ENCODE measurements at regions not wholly inside any gene's neighbourhood (a gene's known extent, or its start where the extent isn't known, plus 50 kb on each side); places are given as distances from the start of the nearest gene placed in this dataset.
A peak's percentile ranks its signal among the peaks of the same experiment; 100 is the strongest.

- no peak for DNase-seq (ENCODE audit: low read depth in 2 of 2, low spot score in 1 of 2)
Observed at GRCh38 chr2:144333143-144333555, 186.8 kb downstream of the ZEB2 start.

GRCh38 chr2:144332356-144333142, 187.4 kb downstream of the ZEB2 start:
- peak; percentile 66 to 71 for DNase-seq (ENCODE audit: low read depth in 2 of 2, low spot score in 1 of 2)

GRCh38 chr2:144331674-144332355, 188.1 kb downstream of the ZEB2 start:
- peak; percentile 37 to 53 for DNase-seq (ENCODE audit: low read depth in 2 of 2, low spot score in 1 of 2)

GRCh38 chr2:144330951-144331673, 188.8 kb downstream of the ZEB2 start:
- no peak for DNase-seq (ENCODE audit: low read depth in 2 of 2, low spot score in 1 of 2)

GRCh38 chr2:144329472-144329871, 190.4 kb downstream of the ZEB2 start:
- no peak for DNase-seq (ENCODE audit: low read depth in 2 of 2, low spot score in 1 of 2)

GRCh38 chr2:144328938-144329337, 191.0 kb downstream of the ZEB2 start:
- no peak for DNase-seq (ENCODE audit: low read depth in 2 of 2, low spot score in 1 of 2)

- DNase-seq (ENCODE audit: low read depth in 2 of 2, low spot score in 1 of 2): no peak
Observed at GRCh38 chr2:144326825-144327224, 193.1 kb downstream of the ZEB2 start.

- DNase-seq (ENCODE audit: low read depth in 2 of 2, low spot score in 1 of 2): peak; percentile 9 to 27
Observed at GRCh38 chr2:144325086-144325485, 194.8 kb downstream of the ZEB2 start.

GRCh38 chr2:144324446-144325045, 195.4 kb downstream of the ZEB2 start:
- no peak for DNase-seq (ENCODE audit: low read depth in 2 of 2, low spot score in 1 of 2)

- DNase-seq (ENCODE audit: low read depth in 2 of 2, low spot score in 1 of 2): no peak
Observed at GRCh38 chr2:144323946-144324345, 196.0 kb downstream of the ZEB2 start.

GRCh38 chr2:144322379-144322778, 197.5 kb downstream of the ZEB2 start:
- DNase-seq (ENCODE audit: low read depth in 2 of 2, low spot score in 1 of 2): no peak

GRCh38 chr2:144320491-144320890, 199.4 kb downstream of the ZEB2 start:
- peak; percentile 34 to 44 for DNase-seq (ENCODE audit: low read depth in 2 of 2, low spot score in 1 of 2)

- no peak for DNase-seq (ENCODE audit: low read depth in 2 of 2, low spot score in 1 of 2)
Observed at GRCh38 chr2:144317071-144317738, 202.7 kb downstream of the ZEB2 start.

- no peak for DNase-seq (ENCODE audit: low read depth in 2 of 2, low spot score in 1 of 2)
Observed at GRCh38 chr2:144310889-144311608, 208.9 kb downstream of the ZEB2 start.

GRCh38 chr2:144310484-144310883, 209.4 kb downstream of the ZEB2 start:
- no peak for DNase-seq (ENCODE audit: low read depth in 2 of 2, low spot score in 1 of 2)

- DNase-seq (ENCODE audit: low read depth in 2 of 2, low spot score in 1 of 2): no peak
Observed at GRCh38 chr2:144307711-144308110, 212.2 kb downstream of the ZEB2 start.

- no peak for DNase-seq (ENCODE audit: low read depth in 2 of 2, low spot score in 1 of 2)
Observed at GRCh38 chr2:144304202-144304601, 215.7 kb downstream of the ZEB2 start.

GRCh38 chr2:144300632-144301031, 219.3 kb downstream of the ZEB2 start:
- no peak for DNase-seq (ENCODE audit: low read depth in 2 of 2, low spot score in 1 of 2)

- no peak for DNase-seq (ENCODE audit: low read depth in 2 of 2, low spot score in 1 of 2)
Observed at GRCh38 chr2:144290276-144290675, 229.6 kb downstream of the ZEB2 start.

GRCh38 chr2:144288438-144288837, 231.5 kb downstream of the ZEB2 start:
- no peak for DNase-seq (ENCODE audit: low read depth in 2 of 2, low spot score in 1 of 2)

Data from stimulated activated CD8-positive, alpha-beta memory T cell treated with anti-CD3 and anti-CD28 coated beads, Interleukin-4, amount 100 ng/mL, for 1 hour (primary cell).